IPS-18a (cell line): ENCODE measurements at regions not wholly inside any gene's neighbourhood (a gene's known extent, or its start where the extent isn't known, plus 50 kb on each side); places are given as distances from the start of the nearest gene placed in this dataset.

Source experiments
- H3K27ac ChIP-seq: one replicate; pipeline ENCODE4 v1.5.1; 2013; ENCODE audit warnings: low read length
- H3K27me3 ChIP-seq: one replicate; pipeline ENCODE4 v1.6.1; 2013; ENCODE audit warnings: mild to moderate bottlenecking, low read length; ENCODE audit not compliant: control insufficient read depth, insufficient read depth
- H3K36me3 ChIP-seq: one replicate; pipeline ENCODE4 v1.6.1; 2013; ENCODE audit warnings: low read depth, low read length; ENCODE audit not compliant: control insufficient read depth
- H3K4me1 ChIP-seq: one replicate; pipeline ENCODE4 v1.6.1; 2013; ENCODE audit warnings: low read depth, low read length; ENCODE audit not compliant: control insufficient read depth
- H3K4me3 ChIP-seq: one replicate; pipeline ENCODE4 v1.5.1; 2013; ENCODE audit warnings: low read length
- H3K9ac ChIP-seq: one replicate; pipeline ENCODE4 v1.6.1; 2013; ENCODE audit warnings: mild to moderate bottlenecking, low read length, moderate library complexity
- H3K9me3 ChIP-seq: one replicate; pipeline ENCODE4 v1.6.1; 2013; ENCODE audit warnings: low read depth, low read length; ENCODE audit not compliant: control insufficient read depth

DNA sequence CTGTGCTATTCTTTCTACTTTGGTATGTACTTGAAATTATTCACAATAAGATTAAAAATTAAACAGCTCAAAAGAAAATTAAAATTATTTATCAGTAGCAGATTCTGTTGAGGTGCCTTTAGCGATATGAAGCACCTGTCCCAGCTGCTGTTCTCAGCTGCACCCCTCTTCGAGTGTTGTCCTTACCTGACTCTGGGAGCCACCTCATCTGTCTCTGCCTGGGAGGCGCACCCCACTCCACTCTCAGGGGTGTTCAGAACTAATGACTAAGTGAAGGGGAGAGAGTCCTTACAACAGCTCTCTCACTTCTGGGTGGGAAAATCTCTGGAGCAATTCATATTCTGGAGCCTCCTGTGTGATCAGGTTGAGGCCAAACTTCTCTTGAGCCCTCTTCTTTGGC is 745.7 kb downstream of the RFPL4B start:
- Histone ChIP-seq H3K27ac (no peak overlapping the region), H3K9me3 (no peaks in the 10 kb centered on the region), H3K27me3 (no peaks in the 10 kb centered on the region), H3K9ac (no peak overlapping the region), H3K4me3 (no peak overlapping the region), H3K4me1 (no peaks in the 10 kb centered on the region), H3K36me3 (no peaks in the 10 kb centered on the region)

DNA sequence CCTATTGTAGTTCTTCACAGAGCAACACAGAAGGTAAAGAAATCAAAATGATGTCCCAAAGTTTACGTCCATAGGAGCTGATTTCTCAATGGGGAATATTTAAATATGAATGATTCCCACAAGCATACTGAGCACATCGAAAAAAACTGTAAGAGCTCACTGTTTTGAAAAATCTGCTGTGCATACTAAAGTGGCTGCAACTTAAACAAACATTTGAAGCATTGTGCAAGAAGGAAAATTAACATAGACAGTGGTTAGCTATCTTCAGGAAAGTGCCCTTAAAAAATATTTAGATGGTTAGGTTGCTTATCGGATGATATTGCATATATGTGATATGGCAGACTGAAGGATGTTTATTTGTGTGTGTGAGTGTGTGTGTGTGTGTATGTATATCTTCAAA is 747.6 kb downstream of the RFPL4B start:
- H3K4me3 ChIP-seq = no peak overlapping the region

DNA sequence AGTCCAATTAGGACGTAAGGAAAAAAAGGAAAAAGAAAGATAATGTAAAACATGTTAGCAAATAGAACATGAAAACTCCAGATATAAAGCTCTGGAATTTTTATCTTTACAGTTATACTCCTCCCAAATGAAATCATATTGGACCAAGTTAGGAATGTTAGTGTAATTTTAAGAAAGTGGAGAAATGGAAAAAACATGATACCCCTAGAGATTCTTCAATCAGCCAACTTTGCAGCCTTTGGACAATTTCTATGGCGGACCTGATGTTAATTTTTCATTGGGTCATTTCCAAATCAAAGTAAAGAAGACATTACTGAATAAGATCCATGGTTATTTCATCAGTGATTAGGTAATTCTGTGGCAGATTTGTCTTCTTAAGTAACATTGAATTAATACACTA is 748.7 kb downstream of the RFPL4B start:
- H3K9ac ChIP-seq = no peak overlapping the region
- no peaks in the 10 kb centered on the region for H3K9me3 ChIP-seq
- H3K4me3 ChIP-seq = no peak overlapping the region
- no peaks in the 10 kb centered on the region for H3K4me1 ChIP-seq
- H3K27me3 ChIP-seq = no peaks in the 10 kb centered on the region
- H3K27ac ChIP-seq = no peak overlapping the region
- no peaks in the 10 kb centered on the region for H3K36me3 ChIP-seq

More for the DNA sequence above, 747.6 kb downstream of the RFPL4B start:
- no peaks in the 10 kb centered on the region for H3K27me3 ChIP-seq
- no peaks in the 10 kb centered on the region for H3K36me3 ChIP-seq
- H3K4me1 ChIP-seq = no peaks in the 10 kb centered on the region
- no peak overlapping the region for H3K9ac ChIP-seq
- H3K9me3 ChIP-seq = no peaks in the 10 kb centered on the region
- no peak overlapping the region for H3K27ac ChIP-seq

DNA sequence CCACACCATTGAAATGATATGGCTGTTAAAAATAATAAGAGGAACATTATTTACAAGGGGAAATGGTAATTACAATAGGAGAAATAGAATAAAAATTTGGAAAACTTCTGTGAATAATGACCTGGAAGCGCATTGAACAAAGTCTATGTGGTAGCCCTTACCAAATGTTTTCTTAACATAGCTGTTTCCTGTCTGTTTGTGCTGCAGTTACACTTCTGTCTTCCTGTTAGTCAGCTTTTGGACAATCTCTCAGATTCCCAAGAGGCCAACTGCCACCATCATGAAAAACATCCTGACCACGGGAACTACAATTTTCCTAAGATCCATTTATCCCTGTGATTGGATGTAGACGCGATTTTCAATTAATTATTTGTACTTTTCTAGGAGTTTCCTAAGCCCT is 754.4 kb upstream of the MARCKS start:
- Histone ChIP-seq H3K27ac (no peak overlapping the region), H3K36me3 (no peaks in the 10 kb centered on the region), H3K4me1 (no peaks in the 10 kb centered on the region), H3K9ac (no peak overlapping the region), H3K9me3 (no peaks in the 10 kb centered on the region), H3K4me3 (no peak overlapping the region), H3K27me3 (no peaks in the 10 kb centered on the region)

DNA sequence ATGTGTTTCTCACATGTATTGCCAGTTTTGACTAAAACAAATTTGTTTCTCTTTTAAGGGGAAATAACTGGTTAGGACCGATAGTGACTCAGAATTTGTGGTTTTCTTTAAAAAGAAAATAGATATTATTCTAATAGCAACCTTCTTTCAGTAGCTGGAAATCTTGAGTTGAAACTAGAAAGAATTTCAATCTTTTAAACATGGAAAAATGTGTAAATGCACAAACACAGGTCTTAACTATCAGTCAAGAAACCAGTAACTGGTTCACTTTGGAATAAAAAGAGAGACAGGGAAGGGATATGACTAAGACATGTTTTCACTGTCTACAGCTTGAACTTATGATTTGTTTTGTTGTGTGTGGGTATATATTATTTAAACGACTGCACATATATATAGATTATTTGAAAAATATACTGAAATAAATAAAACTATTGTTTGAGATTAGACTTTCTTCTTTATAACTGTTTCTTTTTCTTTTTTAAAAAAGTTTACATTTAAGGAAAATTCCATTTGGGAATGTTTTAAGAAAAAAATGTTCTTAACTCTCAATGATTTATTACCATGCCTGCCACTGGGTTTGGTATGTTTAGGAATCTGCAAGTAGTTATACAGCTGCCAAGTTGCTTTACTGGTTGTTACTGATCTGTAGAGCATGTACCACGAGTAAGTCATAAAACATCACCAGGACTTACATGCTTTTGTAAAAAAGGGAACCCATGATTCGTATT is 753.3 kb upstream of the MARCKS start:
- no peaks in the 10 kb centered on the region for H3K9me3 ChIP-seq
- no peak overlapping the region for H3K4me3 ChIP-seq
- H3K36me3 ChIP-seq = no peaks in the 10 kb centered on the region
- H3K27me3 ChIP-seq = no peaks in the 10 kb centered on the region
- no peaks in the 10 kb centered on the region for H3K4me1 ChIP-seq
- H3K9ac ChIP-seq = no peak overlapping the region
- H3K27ac ChIP-seq = no peak overlapping the region

DNA sequence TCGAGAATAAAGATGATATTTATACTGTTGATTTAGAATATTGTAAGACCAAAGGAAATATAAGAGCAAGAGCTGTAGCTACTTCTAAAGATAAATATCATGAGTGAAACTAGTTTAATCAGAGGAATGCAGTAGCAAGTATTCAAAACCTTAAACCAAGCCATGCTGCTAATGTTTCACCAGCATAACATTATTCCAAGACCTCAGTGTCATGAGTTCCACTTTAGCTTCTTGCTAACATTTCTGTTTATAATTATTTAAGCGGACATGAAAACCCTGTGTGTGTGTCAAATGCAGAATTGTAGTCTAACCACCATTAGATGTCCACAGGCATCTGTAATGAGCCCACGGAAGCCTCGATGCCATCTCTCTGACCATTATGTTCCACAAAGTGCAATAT is 752.6 kb upstream of the MARCKS start:
- no peaks in the 10 kb centered on the region for H3K27me3 ChIP-seq
- H3K4me3 ChIP-seq = no peak overlapping the region
- H3K4me1 ChIP-seq = no peaks in the 10 kb centered on the region
- no peaks in the 10 kb centered on the region for H3K36me3 ChIP-seq
- no peak overlapping the region for H3K9ac ChIP-seq
- H3K27ac ChIP-seq = no peak overlapping the region
- H3K9me3 ChIP-seq = no peaks in the 10 kb centered on the region

DNA sequence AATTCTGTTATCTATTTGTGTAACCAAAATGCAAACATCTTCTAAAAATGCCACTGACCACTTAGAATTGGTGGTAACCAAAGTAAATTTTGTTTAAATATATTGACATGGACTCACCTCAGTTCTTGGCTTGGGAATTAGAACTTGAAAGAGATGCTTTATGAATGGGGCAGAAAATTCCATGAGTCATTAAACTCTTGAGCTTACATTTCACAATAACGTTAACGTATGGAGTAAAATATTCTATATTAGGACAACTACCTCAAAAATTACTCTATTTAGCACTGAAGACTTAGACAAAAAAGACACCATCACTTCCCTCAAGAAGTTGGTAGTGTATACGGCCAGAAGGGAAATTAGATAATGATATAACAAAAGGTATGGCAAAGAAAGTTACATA is 752.2 kb upstream of the MARCKS start:
- Histone ChIP-seq H3K36me3 (no peaks in the 10 kb centered on the region), H3K9ac (no peak overlapping the region), H3K4me3 (no peak overlapping the region), H3K4me1 (no peaks in the 10 kb centered on the region), H3K9me3 (no peaks in the 10 kb centered on the region), H3K27me3 (no peaks in the 10 kb centered on the region), H3K27ac (no peak overlapping the region)

DNA sequence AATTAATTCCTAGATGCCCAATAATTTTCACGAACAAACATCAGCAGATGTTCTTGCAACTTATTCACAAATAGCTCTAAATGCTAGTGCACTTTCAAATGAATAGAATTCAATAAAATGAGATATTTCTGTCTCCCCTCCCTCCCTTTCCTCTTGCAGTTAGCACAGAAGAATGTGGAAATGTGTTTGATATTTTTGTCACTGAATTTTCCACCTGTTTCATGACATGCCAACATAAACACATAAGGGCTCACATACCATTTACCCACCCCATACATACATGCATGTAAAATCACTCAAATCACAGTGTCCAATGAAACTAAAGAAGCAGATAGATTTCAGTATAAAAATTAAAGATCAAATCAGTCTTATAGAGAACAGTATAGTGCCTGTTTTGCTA is 746.9 kb upstream of the MARCKS start:
- Histone ChIP-seq H3K36me3 (no peaks in the 10 kb centered on the region), H3K27ac (no peak overlapping the region)

DNA sequence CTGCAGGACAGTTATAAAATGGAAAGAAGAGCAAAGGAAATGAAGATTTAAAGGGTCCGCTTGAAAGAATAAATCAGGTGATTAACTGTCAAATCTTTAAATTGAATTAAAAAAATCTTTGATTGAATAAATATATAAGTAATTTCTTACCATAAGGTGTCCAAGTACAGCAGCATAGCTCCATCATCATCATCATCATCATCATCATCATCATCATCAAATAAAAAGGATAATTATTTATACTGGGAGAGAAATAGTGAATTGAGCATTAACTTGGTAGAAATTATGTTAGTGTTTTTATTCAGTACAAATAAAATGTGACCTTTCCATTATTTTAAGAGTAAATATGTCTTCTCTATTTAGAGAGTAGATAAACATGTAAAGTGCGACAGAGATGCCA is 745.6 kb upstream of the MARCKS start:
- H3K36me3 ChIP-seq = no peaks in the 10 kb centered on the region

More for the DNA sequence above, 746.9 kb upstream of the MARCKS start:
- Histone ChIP-seq H3K4me1 (no peaks in the 10 kb centered on the region), H3K9me3 (no peaks in the 10 kb centered on the region), H3K27me3 (no peaks in the 10 kb centered on the region), H3K4me3 (no peak overlapping the region), H3K9ac (no peak overlapping the region)

DNA sequence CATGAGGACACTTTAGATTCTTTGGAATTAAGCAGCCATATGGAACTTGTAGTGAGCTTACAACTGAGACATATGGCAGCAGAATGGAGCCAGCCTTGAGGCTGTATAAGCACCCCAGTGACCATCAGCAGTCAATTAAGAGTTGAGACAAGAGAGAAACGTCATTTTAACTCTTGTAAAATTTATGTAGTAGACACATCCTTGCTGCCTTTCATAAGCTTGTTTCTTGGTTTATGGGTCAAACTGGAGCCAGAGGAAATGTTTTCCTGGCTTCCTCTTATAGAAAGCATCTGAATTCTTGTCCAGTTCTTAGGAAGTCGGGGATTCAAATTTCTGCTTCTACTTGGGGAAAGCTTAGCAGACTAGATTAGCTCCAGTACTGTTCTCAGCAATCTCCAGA is 745.1 kb upstream of the MARCKS start:
- Histone ChIP-seq H3K9me3 (no peaks in the 10 kb centered on the region), H3K4me1 (no peaks in the 10 kb centered on the region), H3K36me3 (no peaks in the 10 kb centered on the region), H3K27ac (no peak overlapping the region), H3K9ac (no peak overlapping the region), H3K27me3 (no peaks in the 10 kb centered on the region), H3K4me3 (no peak overlapping the region)

More for the DNA sequence above, 745.6 kb upstream of the MARCKS start:
- Histone ChIP-seq H3K4me3 (no peak overlapping the region), H3K27ac (no peak overlapping the region), H3K9ac (no peak overlapping the region), H3K9me3 (no peaks in the 10 kb centered on the region), H3K4me1 (no peaks in the 10 kb centered on the region), H3K27me3 (no peaks in the 10 kb centered on the region)

DNA sequence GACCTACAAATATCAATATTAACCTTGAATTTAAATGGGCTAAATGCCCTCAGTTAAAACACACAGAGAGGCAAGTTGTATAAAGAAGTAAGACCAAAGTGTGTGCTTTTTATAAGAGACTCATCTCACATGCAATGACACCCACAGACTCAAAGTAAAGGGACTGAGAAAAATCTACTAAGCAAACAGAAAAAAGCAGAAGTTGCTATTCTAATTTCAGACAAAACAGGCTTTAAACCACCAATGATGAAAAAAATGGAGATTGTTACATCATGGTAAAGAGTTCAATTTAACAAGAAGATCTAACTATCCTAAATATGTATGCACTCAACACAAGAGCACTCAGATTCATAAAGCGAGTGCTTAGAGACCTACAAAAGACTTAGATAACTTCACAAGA is 741.9 kb upstream of the MARCKS start:
- Histone ChIP-seq H3K27me3 (no peaks in the 10 kb centered on the region), H3K9me3 (no peaks in the 10 kb centered on the region), H3K9ac (no peak overlapping the region), H3K36me3 (no peaks in the 10 kb centered on the region), H3K4me1 (no peaks in the 10 kb centered on the region), H3K4me3 (no peak overlapping the region), H3K27ac (no peak overlapping the region)

DNA sequence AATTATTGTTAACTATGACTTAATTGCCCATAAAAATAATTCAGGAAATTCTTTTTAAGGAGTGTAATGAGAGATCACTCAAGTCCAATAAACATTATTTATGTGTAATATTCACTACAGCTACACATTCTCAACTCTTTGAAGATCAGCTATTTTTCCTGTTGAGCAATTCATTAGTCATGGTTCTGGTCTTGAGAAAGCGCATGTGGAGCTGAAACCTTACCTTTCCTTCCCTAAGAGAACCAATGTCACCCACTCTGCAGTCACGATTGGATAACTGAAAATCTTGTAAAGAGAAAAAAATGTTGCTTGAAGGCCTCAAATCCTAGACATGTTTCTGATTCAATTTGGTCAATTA is 736.9 kb upstream of the MARCKS start:
- Histone ChIP-seq H3K9me3 (no peaks in the 10 kb centered on the region), H3K4me3 (no peak overlapping the region), H3K36me3 (no peaks in the 10 kb centered on the region), H3K4me1 (no peaks in the 10 kb centered on the region), H3K27me3 (no peaks in the 10 kb centered on the region), H3K9ac (no peak overlapping the region), H3K27ac (no peak overlapping the region)
